GM21529 (cell line): ENCODE measurements at regions not wholly inside any gene's neighbourhood (a gene's known extent, or its start where the extent isn't known, plus 50 kb on each side); places are given as distances from the start of the nearest gene placed in this dataset.
"Not testable (repeated sequence)": the region's sequence is repeated elsewhere in the genome, so short reads cannot be mapped to it uniquely, and the experiment has no call there.

Experiments used
- ATAC-seq: cut with Tn5 transposase; IDR thresholded peaks from one replicate; pipeline ENCODE4 v1.9.1; 2021; ENCODE audit not compliant: unreplicated experiment

- no peak for ATAC-seq
Measured at GRCh38 chr7:84738583-84739150, 448.2 kb downstream of the SEMA3D start.

GRCh38 chr7:84735677-84736076 lies 451.2 kb downstream of the SEMA3D start:
- ATAC-seq = no peak

- ATAC-seq = no peak
Measured at GRCh38 chr7:84735011-84735410, 451.8 kb downstream of the SEMA3D start.

- ATAC-seq = not testable (repeated sequence)
Measured at GRCh38 chr7:84733976-84734375, 452.9 kb downstream of the SEMA3D start.

- not testable (repeated sequence) for ATAC-seq
Measured at GRCh38 chr7:84730864-84731263, 456.0 kb downstream of the SEMA3D start.

- no peak for ATAC-seq
Measured at GRCh38 chr7:84729284-84729683, 457.6 kb downstream of the SEMA3D start.

GRCh38 chr7:84722734-84723133 lies 464.1 kb downstream of the SEMA3D start:
- ATAC-seq = no peak

- no peak for ATAC-seq
Measured at GRCh38 chr7:84722086-84722485, 464.8 kb downstream of the SEMA3D start.

- no peak for ATAC-seq
Measured at GRCh38 chr7:84720456-84721097, 466.3 kb downstream of the SEMA3D start.

- no peak for ATAC-seq
Measured at GRCh38 chr7:84714765-84715164, 472.1 kb downstream of the SEMA3D start.

GRCh38 chr7:84712374-84713121 lies 474.3 kb downstream of the SEMA3D start:
- no peak for ATAC-seq

GRCh38 chr7:84710538-84710937 lies 476.3 kb downstream of the SEMA3D start:
- not testable (repeated sequence) for ATAC-seq

- ATAC-seq = no peak
Measured at GRCh38 chr7:84705706-84706105, 481.1 kb downstream of the SEMA3D start.

- ATAC-seq = no peak
Measured at GRCh38 chr7:84705079-84705478, 481.8 kb downstream of the SEMA3D start.

- ATAC-seq = no peak
Measured at GRCh38 chr7:84704380-84704779, 482.5 kb downstream of the SEMA3D start.

- no peak for ATAC-seq
Measured at GRCh38 chr7:84701524-84702306, 485.1 kb downstream of the SEMA3D start.

GRCh38 chr7:84700563-84701370 lies 486.1 kb downstream of the SEMA3D start:
- no peak for ATAC-seq

GRCh38 chr7:84697506-84697905 lies 489.4 kb downstream of the SEMA3D start:
- ATAC-seq = no peak

GRCh38 chr7:84693483-84693882 lies 493.4 kb downstream of the SEMA3D start:
- no peak for ATAC-seq

- no peak for ATAC-seq
Measured at GRCh38 chr7:84688671-84689070, 494.1 kb upstream of the SEMA3A start.

- no peak for ATAC-seq
Measured at GRCh38 chr7:84686373-84686772, 491.8 kb upstream of the SEMA3A start.
